Suprapubic skin (tissue), 4 donors: ENCODE measurements at regions not wholly inside any gene's neighbourhood (a gene's known extent, or its start where the extent isn't known, plus 50 kb on each side); places are given as distances from the start of the nearest gene placed in this dataset.

Source experiments
- CTCF ChIP-seq, 2 donors: fragments of 200-600 bp in 1 of 2; fragments of 450-650 bp in 1 of 2; sonication (generic) in 1 of 2; IDR thresholded peaks; one replicate each; pipeline ENCODE4 v1.5.1; 2016 to 2019; ENCODE audit warnings: antibody characterized with exemption in 2 of 2, mild to moderate bottlenecking in 1 of 2, moderate library complexity in 1 of 2
- EP300 ChIP-seq: sonication (generic); formaldehyde crosslinking; IDR thresholded peaks from one replicate; pipeline ENCODE4 v1.6.1; 2017; ENCODE audit warnings: antibody characterized with exemption
- POLR2A ChIP-seq, 2 donors: fragments of 450-650 bp; IDR thresholded peaks; one replicate each; pipeline ENCODE4 v1.6.1; 2017; ENCODE audit warnings: antibody characterized with exemption in 2 of 2, mild to moderate bottlenecking in 2 of 2, moderate library complexity in 2 of 2
- POLR2AphosphoS5 ChIP-seq, 3 donors: sonication (generic); formaldehyde crosslinking; IDR thresholded peaks; one replicate each; pipeline ENCODE4 v1.6.1; 2017; ENCODE audit warnings: antibody characterized with exemption in 3 of 3

- TF ChIP-seq POLR2AphosphoS5 (IDR thresholded peaks at IDR 0.05) = no peak
- TF ChIP-seq POLR2A (IDR thresholded peaks at IDR 0.05) = no peak
- TF ChIP-seq CTCF (IDR thresholded peaks at IDR 0.05) = no peak
- no peak for TF ChIP-seq EP300
These were observed 509.1 kb downstream of the TUSC7 start for GRCh38 chr3:117218641-117219048.
